ENCODE measurements at regions not wholly inside any gene's neighbourhood (a gene's known extent, or its start where the extent isn't known, plus 50 kb on each side); places are given as distances from the start of the nearest gene placed in this dataset.
"Not testable (repeated sequence)": the region's sequence is repeated elsewhere in the genome, so short reads cannot be mapped to it uniquely, and the experiment has no call there.

DNA sequence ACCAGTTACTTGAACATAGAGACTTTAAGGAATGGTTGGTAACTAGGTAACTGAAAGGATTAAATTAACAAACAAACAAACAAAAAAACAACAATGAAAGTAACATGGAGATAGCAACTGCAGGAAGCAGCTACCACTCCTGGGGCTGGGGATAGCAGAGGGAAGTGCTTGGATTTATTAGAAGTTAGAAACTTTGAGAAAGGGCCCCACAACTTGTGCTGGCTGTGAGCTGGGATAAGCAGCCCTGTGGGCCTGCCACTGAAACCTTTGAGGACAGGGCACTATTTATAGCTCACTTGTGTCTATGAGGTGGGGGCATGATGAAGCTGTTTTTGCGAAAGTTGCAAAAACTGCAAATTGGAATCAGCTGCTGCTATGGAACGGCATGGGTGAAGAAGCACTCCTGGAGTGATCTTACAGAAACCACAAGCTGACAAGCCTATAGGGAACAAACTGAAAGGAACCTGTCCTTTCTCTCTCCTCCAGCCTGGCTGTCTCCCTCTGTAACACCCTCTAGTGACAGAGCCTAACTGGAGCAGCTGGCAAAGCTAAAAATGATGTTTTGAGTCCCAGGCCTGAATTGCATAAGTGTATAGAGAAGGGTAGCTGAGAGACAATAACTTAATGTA is 91.4 kb upstream of the RANBP6 start:
- Histone ChIP-seq H3K27me3 (ENCODE audit: low read length) (no peaks in the 10 kb centered on the region), H3F3A (ENCODE audit: low read length, unreplicated experiment) (peaks cover 2% of the 10 kb centered on the region), H3K4me2 (ENCODE audit: low read length) (peak overlapping the region; percentile 69), H3K9me3 (ENCODE audit: low read length) (no peaks in the 10 kb centered on the region), H2AFZ (ENCODE audit: low read length) (peak overlapping the region; percentile 65), H4K20me1 (ENCODE audit: low read length) (no peaks in the 10 kb centered on the region), H3K9me2 (replicated peaks; ENCODE audit: low read length) (no peaks in the 10 kb centered on the region), H3K27ac (ENCODE audit: low read length) (peak overlapping the region; percentile 84), H3K4me3 (ENCODE audit: low read length) (peak overlapping the region; percentile 30; the same call in 1 of the 2 replicates), H3K36me3 (ENCODE audit: low read depth, low read length) (no peaks in the 10 kb centered on the region), H3K79me2 (ENCODE audit: low read length) (no peaks in the 10 kb centered on the region), H3K4me1 (ENCODE audit: insufficient read depth, low read length) (peaks cover 43% of the 10 kb centered on the region), H3K9ac (ENCODE audit: low read length) (peak overlapping the region; percentile 62)
- intact Hi-C loops (cut with micrococcal nuclease), result loop anchor here (2.0 to 10.0 kb wide), 3 partner anchors 40 to 88 kb away; no protein-coding TSS in a partner anchor
- CTCF ChIA-PET, result interaction anchor here (0.8 to 1.3 kb wide), 3 partner anchors 27 to 199 kb away, joined by 3 to 7 read pairs (median 3); no protein-coding TSS in a partner anchor
- TF ChIP-seq, protein P1, sequence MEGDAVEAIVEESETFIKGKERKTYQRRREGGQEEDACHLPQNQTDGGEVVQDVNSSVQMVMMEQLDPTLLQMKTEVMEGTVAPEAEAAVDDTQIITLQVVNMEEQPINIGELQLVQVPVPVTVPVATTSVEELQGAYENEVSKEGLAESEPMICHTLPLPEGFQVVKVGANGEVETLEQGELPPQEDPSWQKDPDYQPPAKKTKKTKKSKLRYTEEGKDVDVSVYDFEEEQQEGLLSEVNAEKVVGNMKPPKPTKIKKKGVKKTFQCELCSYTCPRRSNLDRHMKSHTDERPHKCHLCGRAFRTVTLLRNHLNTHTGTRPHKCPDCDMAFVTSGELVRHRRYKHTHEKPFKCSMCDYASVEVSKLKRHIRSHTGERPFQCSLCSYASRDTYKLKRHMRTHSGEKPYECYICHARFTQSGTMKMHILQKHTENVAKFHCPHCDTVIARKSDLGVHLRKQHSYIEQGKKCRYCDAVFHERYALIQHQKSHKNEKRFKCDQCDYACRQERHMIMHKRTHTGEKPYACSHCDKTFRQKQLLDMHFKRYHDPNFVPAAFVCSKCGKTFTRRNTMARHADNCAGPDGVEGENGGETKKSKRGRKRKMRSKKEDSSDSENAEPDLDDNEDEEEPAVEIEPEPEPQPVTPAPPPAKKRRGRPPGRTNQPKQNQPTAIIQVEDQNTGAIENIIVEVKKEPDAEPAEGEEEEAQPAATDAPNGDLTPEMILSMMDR (conservative IDR thresholded peaks at IDR 0.05; ENCODE audit: low read depth, low read length), result peak; percentile 61
- TF ChIP-seq EZH2 (IDR thresholded peaks at IDR 0.05; ENCODE audit: low read length, unreplicated experiment) (no peak), EZH2phosphoT487 (IDR thresholded peaks at IDR 0.05; ENCODE audit: borderline replicate concordance, low read length) (no peak)
- peak; percentile 66 for ATAC-seq
- peak; percentile 60 for DNase-seq
- POLR2A ChIA-PET (ENCODE audit: unreplicated experiment), result interaction anchor here (0.5 to 0.6 kb wide), 2 partner anchors 98 to 460 kb away, joined by 3 to 4 read pairs; a partner anchor contains a TSS
- BruUV-seq (replicated peaks), result no TSS peak

DNA sequence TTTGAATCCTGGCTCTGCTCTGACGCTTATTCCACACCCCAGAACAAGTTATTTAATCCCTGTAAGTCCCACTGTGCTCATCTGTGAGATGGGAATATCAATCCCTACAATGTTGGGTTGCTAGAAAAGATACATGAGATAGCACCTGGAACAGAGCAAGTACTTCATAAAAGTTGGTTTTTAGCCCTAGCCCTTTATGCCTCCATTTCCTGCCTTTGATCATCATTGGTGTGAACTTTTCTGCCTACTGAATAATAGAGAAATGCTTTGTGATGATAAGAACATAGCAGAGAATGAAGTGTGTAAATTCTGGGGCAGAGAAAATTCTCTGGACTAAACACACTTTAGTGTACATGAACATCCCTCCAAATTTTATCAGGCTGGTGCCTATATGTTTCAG is 90.3 kb upstream of the RANBP6 start:
- Histone ChIP-seq H3K79me2 (ENCODE audit: low read length) (no peaks in the 10 kb centered on the region), H3K9me3 (ENCODE audit: low read length) (no peaks in the 10 kb centered on the region), H3K4me3 (ENCODE audit: low read length) (no peak overlapping the region), H3K4me1 (ENCODE audit: insufficient read depth, low read length) (peaks cover 48% of the 10 kb centered on the region), H3K4me2 (ENCODE audit: low read length) (no peak overlapping the region), H3K36me3 (ENCODE audit: low read depth, low read length) (no peaks in the 10 kb centered on the region), H3K27me3 (ENCODE audit: low read length) (no peaks in the 10 kb centered on the region), H3K9ac (ENCODE audit: low read length) (no peak overlapping the region; the same call in 1 of the 2 replicates), H3K27ac (ENCODE audit: low read length) (peak overlapping the region; percentile 84; the same call in 1 of the 2 replicates), H2AFZ (ENCODE audit: low read length) (no peak overlapping the region), H3F3A (ENCODE audit: low read length, unreplicated experiment) (peaks cover 4% of the 10 kb centered on the region), H4K20me1 (ENCODE audit: low read length) (no peaks in the 10 kb centered on the region), H3K9me2 (replicated peaks; ENCODE audit: low read length) (no peaks in the 10 kb centered on the region)
- DNase-seq (no peak), ATAC-seq (no peak)
- ChIA-PET CTCF (no interaction called here), POLR2A (ENCODE audit: unreplicated experiment) (no interaction called here)
- no peak for TF ChIP-seq EZH2 (IDR thresholded peaks at IDR 0.05; ENCODE audit: low read length, unreplicated experiment)
- no peak for TF ChIP-seq EZH2phosphoT487 (IDR thresholded peaks at IDR 0.05; ENCODE audit: borderline replicate concordance, low read length)
- TF ChIP-seq, protein P1 (conservative IDR thresholded peaks at IDR 0.05; ENCODE audit: low read depth, low read length), result no peak
- BruUV-seq (replicated peaks), result no TSS peak
- intact Hi-C loops (cut with micrococcal nuclease), result loop anchor here (2.0 to 10.0 kb wide), 3 partner anchors 42 to 89 kb away; no protein-coding TSS in a partner anchor

DNA sequence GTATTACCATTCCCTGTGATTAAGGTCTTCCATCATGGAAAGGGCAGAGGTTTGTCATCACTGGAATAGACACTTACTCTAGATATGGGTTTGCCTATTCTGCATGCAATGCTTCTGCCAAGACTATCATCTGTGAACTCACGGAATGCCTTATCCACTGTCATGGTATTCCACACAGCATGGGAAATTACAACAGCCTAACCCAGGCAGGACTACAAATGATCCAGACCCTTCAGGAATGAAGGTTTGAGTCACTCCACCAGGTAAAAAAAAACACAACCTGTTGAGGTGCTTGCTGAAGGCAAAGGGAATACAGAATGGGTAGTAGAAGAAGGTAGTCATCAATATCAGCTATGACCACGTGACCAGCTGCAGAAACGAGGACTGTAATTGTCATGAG is 89.0 kb upstream of the RANBP6 start:
- intact Hi-C loops (cut with micrococcal nuclease), result loop anchor here (10.0 kb wide), 1 partner anchor 90 kb away; no protein-coding TSS in a partner anchor
- H3K36me3 ChIP-seq (ENCODE audit: low read depth, low read length); H3K4me3 ChIP-seq (ENCODE audit: low read length); CTCF ChIA-PET; POLR2A ChIA-PET (ENCODE audit: unreplicated experiment); H3K9me3 ChIP-seq (ENCODE audit: low read length); DNase-seq; H3K79me2 ChIP-seq (ENCODE audit: low read length); H3K27me3 ChIP-seq (ENCODE audit: low read length); H3K4me2 ChIP-seq (ENCODE audit: low read length); H3K9ac ChIP-seq (ENCODE audit: low read length); H4K20me1 ChIP-seq (ENCODE audit: low read length); H3F3A ChIP-seq (ENCODE audit: low read length, unreplicated experiment); ATAC-seq; H2AFZ ChIP-seq (ENCODE audit: low read length); H3K9me2 ChIP-seq (replicated peaks; ENCODE audit: low read length): not testable (repeated sequence)
- TSS peak; percentile 26 for BruUV-seq (replicated peaks)
- Histone ChIP-seq H3K27ac (ENCODE audit: low read length) (peak overlapping the region; percentile 97; the same call in 1 of the 2 replicates), H3K4me1 (ENCODE audit: insufficient read depth, low read length) (peaks cover 41% of the 10 kb centered on the region)

DNA sequence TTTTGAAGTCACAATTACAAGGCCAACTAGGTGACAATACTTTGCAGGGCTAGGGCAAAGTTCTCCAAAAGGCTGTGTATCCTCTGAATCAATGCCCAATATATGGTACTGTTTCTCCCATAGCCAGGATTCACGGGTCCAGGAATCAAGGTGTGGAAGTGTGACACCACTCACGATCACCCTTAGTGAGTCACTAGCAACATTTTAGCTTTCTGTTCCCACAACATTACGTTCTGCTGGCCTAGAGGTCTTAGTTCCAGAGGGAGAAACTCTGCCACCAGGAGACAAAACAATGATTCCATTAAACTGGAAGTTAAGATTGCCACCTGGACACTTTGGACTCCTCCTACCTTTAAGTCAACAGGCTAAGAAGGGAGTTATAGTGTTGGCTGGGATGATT is 88.5 kb upstream of the RANBP6 start:
- not testable (repeated sequence) for H3K36me3 ChIP-seq (ENCODE audit: low read depth, low read length)

More for the DNA sequence above, 88.5 kb upstream of the RANBP6 start:
- H3K27ac ChIP-seq (ENCODE audit: low read length), result peak overlapping the region; percentile 97
- H4K20me1 ChIP-seq (ENCODE audit: low read length); CTCF ChIA-PET; H3K4me2 ChIP-seq (ENCODE audit: low read length); POLR2A ChIA-PET (ENCODE audit: unreplicated experiment); H3K4me3 ChIP-seq (ENCODE audit: low read length); H3K9me3 ChIP-seq (ENCODE audit: low read length); H2AFZ ChIP-seq (ENCODE audit: low read length); H3K27me3 ChIP-seq (ENCODE audit: low read length); H3K9me2 ChIP-seq (replicated peaks; ENCODE audit: low read length); ATAC-seq; H3K79me2 ChIP-seq (ENCODE audit: low read length); H3K9ac ChIP-seq (ENCODE audit: low read length); BruUV-seq (replicated peaks); H3F3A ChIP-seq (ENCODE audit: low read length, unreplicated experiment): not testable (repeated sequence)
- DNase-seq, result peak; percentile 3
- intact Hi-C loops (cut with micrococcal nuclease), result loop anchor here (10.0 kb wide), 1 partner anchor 91 kb away; no protein-coding TSS in a partner anchor
- H3K4me1 ChIP-seq (ENCODE audit: insufficient read depth, low read length), result peaks cover 40% of the 10 kb centered on the region

Data from PC-3 (cell line).